HEK293T (cell line): ENCODE measurements at regions not wholly inside any gene's neighbourhood (a gene's known extent, or its start where the extent isn't known, plus 50 kb on each side); places are given as distances from the start of the nearest gene placed in this dataset.

Experiments used
- BHLHE40 ChIP-seq: fragments of 450-650 bp; IDR thresholded peaks from 2 replicates; pipeline ENCODE4 v1.6.1; 2016; ENCODE audit warnings: mild to moderate bottlenecking, moderate library complexity, borderline replicate concordance
- ELF4 ChIP-seq: fragments of 450-650 bp; IDR thresholded peaks from 2 replicates; pipeline ENCODE4 v1.6.1; 2017; ENCODE audit warnings: antibody characterized with exemption
- FOXA1 ChIP-seq: fragments of 450-650 bp; IDR thresholded peaks from 2 replicates; pipeline ENCODE4 v1.6.1; 2016; ENCODE audit warnings: mild to moderate bottlenecking
- FOXM1 ChIP-seq: fragments of 450-650 bp; IDR thresholded peaks from 2 replicates; pipeline ENCODE4 v1.6.1; 2017; ENCODE audit warnings: mild to moderate bottlenecking, borderline replicate concordance
- L3MBTL2 ChIP-seq: fragments of 450-650 bp; conservative IDR thresholded peaks from 2 replicates; pipeline ENCODE4 v1.6.1; 2016; ENCODE audit warnings: mild to moderate bottlenecking
- SP1 ChIP-seq: fragments of 450-650 bp; IDR thresholded peaks from 2 replicates; pipeline ENCODE4 v1.6.1; 2017
- ZNF384 ChIP-seq: fragments of 450-650 bp; IDR thresholded peaks from 2 replicates; pipeline ENCODE4 v1.6.1; 2016

GRCh38 chr10:29827512-29827911, 192.7 kb upstream of the SVIL start:
- no peak for TF ChIP-seq ELF4
- TF ChIP-seq FOXM1 = no peak
- no peak for TF ChIP-seq BHLHE40
- TF ChIP-seq ZNF384 = no peak
- TF ChIP-seq L3MBTL2 = no peak
- no peak for TF ChIP-seq FOXA1
- no peak for TF ChIP-seq SP1
